Kidney epithelial cell (primary cell): ENCODE measurements at regions not wholly inside any gene's neighbourhood (a gene's known extent, or its start where the extent isn't known, plus 50 kb on each side); places are given as distances from the start of the nearest gene placed in this dataset.

Experiments
- DNase-seq: peaks from one replicate; pipeline ENCODE4 v3.0.0-alpha.2; 2010; ENCODE audit warnings: low read depth
- H3K27me3 ChIP-seq: 2 replicates; pipeline ENCODE4 v1.6.0; 2011; ENCODE audit warnings: low read length; ENCODE audit not compliant: control insufficient read depth, insufficient read depth
- H3K36me3 ChIP-seq: 2 replicates; pipeline ENCODE4 v1.5.1; 2011; ENCODE audit warnings: low read length; ENCODE audit not compliant: control insufficient read depth, insufficient read depth
- H3K4me3 ChIP-seq: 2 replicates; pipeline ENCODE4 v1.5.1; 2011; ENCODE audit warnings: low read depth, mild to moderate bottlenecking, control low read depth, low read length
- CTCF ChIP-seq: IDR thresholded peaks from 2 replicates; pipeline ENCODE4 v1.5.1; 2011; ENCODE audit warnings: mild to moderate bottlenecking, moderate library complexity, low read length, control low read depth, inconsistent platforms; ENCODE audit not compliant: insufficient read depth, poor library complexity, severe bottlenecking

GRCh38 chr11:44399968-44400367, 90.0 kb upstream of the ALX4 start:
- H3K27me3 ChIP-seq: peaks cover 7% of the 10 kb centered on the region
- TF ChIP-seq CTCF: no peak
- no peak for DNase-seq
- H3K36me3 ChIP-seq: no peaks in the 10 kb centered on the region
- no peak overlapping the region for H3K4me3 ChIP-seq

GRCh38 chr11:44400431-44400830, 90.5 kb upstream of the ALX4 start:
- Histone ChIP-seq H3K4me3 (no peak overlapping the region), H3K36me3 (no peaks in the 10 kb centered on the region), H3K27me3 (peaks cover 7% of the 10 kb centered on the region)
- no peak for DNase-seq
- TF ChIP-seq CTCF: no peak

- Histone ChIP-seq H3K4me3 (no peak overlapping the region), H3K27me3 (peaks cover 6% of the 10 kb centered on the region), H3K36me3 (no peaks in the 10 kb centered on the region)
- TF ChIP-seq CTCF: no peak
- DNase-seq: no peak
Measured at GRCh38 chr11:44402466-44403075, 92.6 kb upstream of the ALX4 start.

GRCh38 chr11:44403176-44403575, 93.2 kb upstream of the ALX4 start:
- DNase-seq: no peak
- Histone ChIP-seq H3K4me3 (no peak overlapping the region), H3K27me3 (peaks cover 2% of the 10 kb centered on the region), H3K36me3 (no peaks in the 10 kb centered on the region)
- no peak for TF ChIP-seq CTCF

- no peak for TF ChIP-seq CTCF
- no peak for DNase-seq
- Histone ChIP-seq H3K36me3 (no peaks in the 10 kb centered on the region), H3K4me3 (no peak overlapping the region), H3K27me3 (no peaks in the 10 kb centered on the region)
Measured at GRCh38 chr11:44403587-44404273, 93.8 kb upstream of the ALX4 start.

- DNase-seq: no peak
- TF ChIP-seq CTCF: no peak
- no peaks in the 10 kb centered on the region for H3K36me3 ChIP-seq
Measured at GRCh38 chr11:44404301-44404700, 94.4 kb upstream of the ALX4 start.

More at GRCh38 chr11:44404301-44404700, 94.4 kb upstream of the ALX4 start:
- no peaks in the 10 kb centered on the region for H3K27me3 ChIP-seq
- no peak overlapping the region for H3K4me3 ChIP-seq
